K562 (cell line): ENCODE measurements at regions not wholly inside any gene's neighbourhood (a gene's known extent, or its start where the extent isn't known, plus 50 kb on each side); places are given as distances from the start of the nearest gene placed in this dataset.

ENCODE experiments used
- ATAC-seq: fragments of 200-7000 bp; cut with Tn5 transposase; 3 replicates; pipeline ENCODE4 v1.9.1; 2020; ENCODE audit warnings: moderate library complexity
- BruUV-seq: library from RNA; stranded (reverse); fragments of 400-500 nt; replicated peaks from 2 replicates; lab custom pipeline; 2021; lab: Mats Ljungman, UMichigan
- CTCF ChIA-PET: fragments of 300-600 bp; formaldehyde crosslinking; extraction: SDS; loops from one replicate; lab custom pipeline; 2021; ENCODE audit warnings: low intra/inter-chr PET ratio; lab: Yijun Ruan, JAX
- POLR2A ChIA-PET: fragments of 300-600, 350-650 bp; sonication (Branson Sonifier 250); formaldehyde crosslinking; extraction: SDS; loops from one replicate; lab custom pipeline; 2021; ENCODE audit warnings: antibody characterized with exemption, inconsistent platforms; lab: Yijun Ruan, JAX
- DNase-seq, 4 experiments: peaks; one replicate each; pipeline versions ENCODE4 v3.0.0 to v3.0.0-alpha.2; 2011 to 2018; ENCODE audit warnings: low spot score in 3 of 4, mixed read lengths in 3 of 4; ENCODE audit errors: extremely low read depth in 1 of 4
- FAIRE-seq: peaks from 2 replicates; lab custom pipeline; 2011; peaks lifted over from hg19 to GRCh38; lab: Jason Lieb, UNC
- H2AFZ ChIP-seq: 2 replicates; pipeline ENCODE4 v1.6.0; 2011; ENCODE audit warnings: low read depth, low read length, control low read depth, inconsistent platforms
- H3K27ac ChIP-seq: fragments of 200-600 bp; 3 replicates; pipeline ENCODE4 v1.8.0; 2011; ENCODE audit warnings: low read depth, mild to moderate bottlenecking, control low read depth, inconsistent platforms, low read length, moderate library complexity, mixed read lengths; ENCODE audit errors: extremely low read depth
- H3K27me3 ChIP-seq, 2 experiments: fragments of 300-600 bp in 1 of 2; 2 replicates in 1 of 2; 3 replicates in 1 of 2; pipeline versions ENCODE4 v1.6.0 to v1.8.0; 2011; ENCODE audit warnings: inconsistent platforms in 2 of 2, low read length in 2 of 2, mild to moderate bottlenecking in 1 of 2, mixed read lengths in 1 of 2, moderate library complexity in 1 of 2; ENCODE audit not compliant: control insufficient read depth in 2 of 2, insufficient read depth in 2 of 2
- H3K36me3 ChIP-seq: fragments of 300-600 bp; 3 replicates; pipeline ENCODE4 v1.8.0; 2011; ENCODE audit warnings: mild to moderate bottlenecking, low read length, inconsistent platforms; ENCODE audit not compliant: control insufficient read depth, insufficient read depth
- H3K4me1 ChIP-seq, 2 experiments: fragments of 200-600 bp in 1 of 2; replicated peaks in 1 of 2; 2 replicates in 1 of 2; 3 replicates in 1 of 2; pipeline versions ENCODE4 v1.5.1 to v1.8.0; 2011; ENCODE audit warnings: inconsistent platforms in 2 of 2, low read length in 2 of 2, mild to moderate bottlenecking in 1 of 2, mixed read lengths in 1 of 2, moderate library complexity in 1 of 2; ENCODE audit not compliant: control insufficient read depth in 2 of 2, insufficient read depth in 2 of 2
- H3K4me2 ChIP-seq: 2 replicates; pipeline ENCODE4 v1.6.1; 2011; ENCODE audit warnings: low read length, control low read depth, inconsistent platforms, mixed read lengths; ENCODE audit not compliant: insufficient read depth
- H3K4me3 ChIP-seq: fragments of 200-600 bp; sonication (generic), shearing (Covaris generic); 2 replicates; pipeline ENCODE4 v1.5.1; 2016; ENCODE audit warnings: control low read depth, inconsistent platforms
- H3K79me2 ChIP-seq: fragments of 200-600 bp; 3 replicates; pipeline ENCODE4 v1.8.0; 2011; ENCODE audit warnings: low read length, inconsistent platforms; ENCODE audit not compliant: control insufficient read depth, insufficient read depth
- H3K9ac ChIP-seq, 2 experiments: 2 replicates each; pipeline versions ENCODE4 v1.6.0 to v1.6.1; 2011; ENCODE audit warnings: low read depth in 2 of 2, low read length in 2 of 2, control low read depth in 1 of 2, inconsistent platforms in 1 of 2, mild to moderate bottlenecking in 1 of 2, mixed read lengths in 1 of 2; ENCODE audit not compliant: insufficient read depth in 1 of 2
- H3K9me1 ChIP-seq: one replicate; pipeline ENCODE4 v1.6.0; 2011; ENCODE audit warnings: inconsistent platforms, mild to moderate bottlenecking, low read length, moderate library complexity; ENCODE audit not compliant: control insufficient read depth, insufficient read depth
- H3K9me3 ChIP-seq: replicated peaks from 2 replicates; pipeline ENCODE4 v1.5.1; 2011; ENCODE audit warnings: low read depth, low read length, inconsistent platforms; ENCODE audit not compliant: control insufficient read depth, insufficient read depth
- H4K20me1 ChIP-seq: replicated peaks from 2 replicates; pipeline ENCODE4 v1.6.1; 2011; ENCODE audit warnings: low read length, inconsistent platforms, mixed read lengths; ENCODE audit not compliant: control insufficient read depth, insufficient read depth
- ELK3 ChIP-seq: fragments of 450-650 bp; formaldehyde crosslinking; IDR thresholded peaks from 2 replicates; pipeline ENCODE4 v1.4.0; 2020; ENCODE audit warnings: mild to moderate bottlenecking
- HLTF ChIP-seq: fragments of 450-650 bp; IDR thresholded peaks from 2 replicates; pipeline ENCODE4 v1.6.1; 2016
- NFIC ChIP-seq: fragments of 450-650 bp; IDR thresholded peaks from 2 replicates; pipeline ENCODE4 v1.6.1; 2017; ENCODE audit warnings: mild to moderate bottlenecking, inconsistent platforms
- POLR3A ChIP-seq: IDR thresholded peaks from 2 replicates; pipeline ENCODE4 v1.6.1; 2011; ENCODE audit warnings: borderline replicate concordance, mild to moderate bottlenecking, moderate library complexity; ENCODE audit not compliant: insufficient read length, insufficient read depth; ENCODE audit errors: extremely low read depth
- SUPT5H ChIP-seq: fragments of 450-650 bp; IDR thresholded peaks from 2 replicates; pipeline ENCODE4 v1.6.1; 2016
- ZNF282 ChIP-seq: sonication (generic); formaldehyde crosslinking; IDR thresholded peaks from 2 replicates; pipeline ENCODE4 v1.8.1; 2023; ENCODE audit warnings: missing genetic modification reagents
- WGBS: fragments of 100-300 bp; shearing (Covaris generic); methylation state at CpG from one replicate; pipeline ENCODE4 v1.1.6; 2016; ENCODE audit warnings: low coverage, mixed read lengths; ENCODE audit not compliant: insufficient coverage; ENCODE audit errors: missing lambda C conversion rate; 5-methylcytosine and 5-hydroxymethylcytosine counted together
- in situ Hi-C: fragments of 300-500 bp; cut with MboI; formaldehyde crosslinking; loops from 4 replicates; pipeline ENCODE4 v1.15.0; 2018; ENCODE audit warnings: inconsistent platforms, mixed read lengths
- intact Hi-C: fragments of 100-400 bp; cut with micrococcal nuclease; formaldehyde crosslinking; loops from 2 replicates; pipeline ENCODE4 v1.14.2; 2022
- TF ChIP-seq, protein P1 (sequence below): sonication (generic); formaldehyde crosslinking; IDR thresholded peaks from 2 replicates; pipeline ENCODE4 v1.8.1; 2023; ENCODE audit warnings: missing genetic modification reagents, mild to moderate bottlenecking, borderline replicate concordance

GRCh38 chr4:10299601-10300000 is 157.6 kb downstream of the ZNF518B start (continued):
- TF ChIP-seq, protein P1, sequence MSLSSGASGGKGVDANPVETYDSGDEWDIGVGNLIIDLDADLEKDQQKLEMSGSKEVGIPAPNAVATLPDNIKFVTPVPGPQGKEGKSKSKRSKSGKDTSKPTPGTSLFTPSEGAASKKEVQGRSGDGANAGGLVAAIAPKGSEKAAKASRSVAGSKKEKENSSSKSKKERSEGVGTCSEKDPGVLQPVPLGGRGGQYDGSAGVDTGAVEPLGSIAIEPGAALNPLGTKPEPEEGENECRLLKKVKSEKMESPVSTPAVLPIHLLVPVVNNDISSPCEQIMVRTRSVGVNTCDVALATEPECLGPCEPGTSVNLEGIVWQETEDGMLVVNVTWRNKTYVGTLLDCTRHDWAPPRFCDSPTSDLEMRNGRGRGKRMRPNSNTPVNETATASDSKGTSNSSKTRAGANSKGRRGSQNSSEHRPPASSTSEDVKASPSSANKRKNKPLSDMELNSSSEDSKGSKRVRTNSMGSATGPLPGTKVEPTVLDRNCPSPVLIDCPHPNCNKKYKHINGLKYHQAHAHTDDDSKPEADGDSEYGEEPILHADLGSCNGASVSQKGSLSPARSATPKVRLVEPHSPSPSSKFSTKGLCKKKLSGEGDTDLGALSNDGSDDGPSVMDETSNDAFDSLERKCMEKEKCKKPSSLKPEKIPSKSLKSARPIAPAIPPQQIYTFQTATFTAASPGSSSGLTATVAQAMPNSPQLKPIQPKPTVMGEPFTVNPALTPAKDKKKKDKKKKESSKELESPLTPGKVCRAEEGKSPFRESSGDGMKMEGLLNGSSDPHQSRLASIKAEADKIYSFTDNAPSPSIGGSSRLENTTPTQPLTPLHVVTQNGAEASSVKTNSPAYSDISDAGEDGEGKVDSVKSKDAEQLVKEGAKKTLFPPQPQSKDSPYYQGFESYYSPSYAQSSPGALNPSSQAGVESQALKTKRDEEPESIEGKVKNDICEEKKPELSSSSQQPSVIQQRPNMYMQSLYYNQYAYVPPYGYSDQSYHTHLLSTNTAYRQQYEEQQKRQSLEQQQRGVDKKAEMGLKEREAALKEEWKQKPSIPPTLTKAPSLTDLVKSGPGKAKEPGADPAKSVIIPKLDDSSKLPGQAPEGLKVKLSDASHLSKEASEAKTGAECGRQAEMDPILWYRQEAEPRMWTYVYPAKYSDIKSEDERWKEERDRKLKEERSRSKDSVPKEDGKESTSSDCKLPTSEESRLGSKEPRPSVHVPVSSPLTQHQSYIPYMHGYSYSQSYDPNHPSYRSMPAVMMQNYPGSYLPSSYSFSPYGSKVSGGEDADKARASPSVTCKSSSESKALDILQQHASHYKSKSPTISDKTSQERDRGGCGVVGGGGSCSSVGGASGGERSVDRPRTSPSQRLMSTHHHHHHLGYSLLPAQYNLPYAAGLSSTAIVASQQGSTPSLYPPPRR: no peak
- peak; percentile 54; the same call in 1 of the 2 replicates for TF ChIP-seq NFIC
- no peak for TF ChIP-seq POLR3A

DNA sequence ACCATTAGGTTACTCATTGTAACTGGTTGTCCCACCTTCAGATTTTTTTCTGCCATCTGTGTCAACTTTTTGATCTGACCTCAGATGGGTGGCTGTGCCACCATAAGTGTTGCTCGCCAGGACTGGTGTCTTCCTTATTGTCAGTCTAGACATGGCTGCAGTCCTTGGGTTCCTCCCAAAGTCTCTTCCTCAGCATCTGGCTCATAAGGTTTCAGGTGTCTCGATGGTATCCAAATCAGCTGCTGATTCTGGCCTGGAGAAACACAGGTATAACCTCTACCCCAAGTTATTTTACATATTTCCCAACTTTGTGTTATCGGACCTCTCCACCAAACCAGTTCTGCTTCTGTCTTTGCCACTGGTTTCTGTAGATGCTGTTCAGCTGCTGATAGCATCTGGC is 158.5 kb downstream of the ZNF518B start:
- H3K9me3 ChIP-seq: no peaks in the 10 kb centered on the region
- FAIRE-seq (no peak), DNase-seq (no peak), ATAC-seq (no peak)
- H3K79me2 ChIP-seq: no peaks in the 10 kb centered on the region
- no peak overlapping the region for H3K4me2 ChIP-seq
- ChIA-PET POLR2A (no interaction called here), CTCF (no interaction called here)
- WGBS: 66% methylated on average over 3 of the region's 3 CpGs
- in situ Hi-C loops: no loop called here
- H3K27me3 ChIP-seq: no peaks in the 10 kb centered on the region
- no peak overlapping the region for H3K27ac ChIP-seq
- no peak overlapping the region for H3K9ac ChIP-seq
- no peaks in the 10 kb centered on the region for H3K36me3 ChIP-seq
- intact Hi-C loops: no loop called here
- no peak overlapping the region for H2AFZ ChIP-seq
- H3K9me1 ChIP-seq: no peaks in the 10 kb centered on the region
- no peaks in the 10 kb centered on the region for H4K20me1 ChIP-seq
- H3K4me1 ChIP-seq: peaks cover 0 to 12% of the 10 kb centered on the region in 2 experiments; a peak in 3 of 5 replicates
- H3K4me3 ChIP-seq: no peak overlapping the region
- TF ChIP-seq ZNF282 (CRISPR knock-in tag) (no peak), SUPT5H (no peak), ELK3 (no peak), HLTF (no peak)
- no TSS peak for BruUV-seq
